Cardiac fibroblast (primary cell): ENCODE measurements at regions not wholly inside any gene's neighbourhood (a gene's known extent, or its start where the extent isn't known, plus 50 kb on each side); places are given as distances from the start of the nearest gene placed in this dataset.

ENCODE experiments used
- DNase-seq, 2 donors: peaks; one replicate each; pipeline versions ENCODE4 v3.0.0 to v3.0.0-alpha.2; 2010; ENCODE audit warnings: low read depth in 2 of 2
- H3K4me3 ChIP-seq, 2 donors: replicated peaks in 1 of 2; 1 replicate in 1 of 2; 2 replicates in 1 of 2; pipeline ENCODE4 v1.5.1; 2011; ENCODE audit warnings: low read depth in 2 of 2, low read length in 2 of 2, mild to moderate bottlenecking in 2 of 2, moderate library complexity in 1 of 2
- TF ChIP-seq, protein P1 (sequence below): IDR thresholded peaks from one replicate; pipeline ENCODE4 v1.5.1; 2011; ENCODE audit warnings: low read depth, mild to moderate bottlenecking, low read length, inconsistent platforms

DNA sequence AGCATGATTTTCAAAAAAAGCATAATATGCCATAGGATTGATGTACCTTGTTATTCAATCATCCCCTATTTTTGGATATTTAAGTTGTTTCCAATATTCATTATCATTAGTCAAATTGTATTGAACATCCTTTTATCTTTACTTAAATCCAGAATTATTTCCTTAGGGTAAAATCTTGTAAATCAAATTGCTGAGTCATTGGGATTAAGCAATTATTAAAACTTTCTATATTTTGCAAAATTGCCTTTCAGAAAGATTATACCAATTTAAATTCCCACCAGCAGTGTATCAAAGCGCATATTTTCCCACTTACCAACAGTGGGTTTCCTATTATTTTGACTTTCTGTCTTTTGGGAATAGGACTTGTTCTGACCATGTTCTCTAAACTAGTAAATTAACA lies 159.3 kb downstream of the SS18 start:
- no peak for DNase-seq
- no peak overlapping the region for H3K4me3 ChIP-seq
- TF ChIP-seq, protein P1, sequence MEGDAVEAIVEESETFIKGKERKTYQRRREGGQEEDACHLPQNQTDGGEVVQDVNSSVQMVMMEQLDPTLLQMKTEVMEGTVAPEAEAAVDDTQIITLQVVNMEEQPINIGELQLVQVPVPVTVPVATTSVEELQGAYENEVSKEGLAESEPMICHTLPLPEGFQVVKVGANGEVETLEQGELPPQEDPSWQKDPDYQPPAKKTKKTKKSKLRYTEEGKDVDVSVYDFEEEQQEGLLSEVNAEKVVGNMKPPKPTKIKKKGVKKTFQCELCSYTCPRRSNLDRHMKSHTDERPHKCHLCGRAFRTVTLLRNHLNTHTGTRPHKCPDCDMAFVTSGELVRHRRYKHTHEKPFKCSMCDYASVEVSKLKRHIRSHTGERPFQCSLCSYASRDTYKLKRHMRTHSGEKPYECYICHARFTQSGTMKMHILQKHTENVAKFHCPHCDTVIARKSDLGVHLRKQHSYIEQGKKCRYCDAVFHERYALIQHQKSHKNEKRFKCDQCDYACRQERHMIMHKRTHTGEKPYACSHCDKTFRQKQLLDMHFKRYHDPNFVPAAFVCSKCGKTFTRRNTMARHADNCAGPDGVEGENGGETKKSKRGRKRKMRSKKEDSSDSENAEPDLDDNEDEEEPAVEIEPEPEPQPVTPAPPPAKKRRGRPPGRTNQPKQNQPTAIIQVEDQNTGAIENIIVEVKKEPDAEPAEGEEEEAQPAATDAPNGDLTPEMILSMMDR = no peak

DNA sequence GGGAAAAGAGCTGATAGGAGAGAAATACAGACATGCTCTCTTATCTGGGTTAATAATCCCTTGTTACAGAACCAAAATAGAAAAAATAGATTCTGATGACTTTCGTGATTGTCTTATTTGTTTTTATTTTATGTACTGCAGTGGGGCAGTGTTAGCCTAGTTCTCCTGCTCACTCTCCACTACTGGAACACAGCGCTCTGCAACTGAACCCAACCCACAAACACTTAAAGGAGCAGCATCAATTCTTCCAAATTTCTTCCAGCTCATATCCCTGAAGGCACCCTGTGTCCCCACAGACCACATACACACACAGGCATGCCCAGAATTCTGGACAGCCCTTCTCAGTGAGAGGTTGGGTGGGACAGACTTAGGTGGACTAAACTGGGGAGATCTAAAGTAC lies 160.6 kb downstream of the SS18 start:
- no peak for DNase-seq
- no peak overlapping the region for H3K4me3 ChIP-seq
- TF ChIP-seq, protein P1 = no peak

DNA sequence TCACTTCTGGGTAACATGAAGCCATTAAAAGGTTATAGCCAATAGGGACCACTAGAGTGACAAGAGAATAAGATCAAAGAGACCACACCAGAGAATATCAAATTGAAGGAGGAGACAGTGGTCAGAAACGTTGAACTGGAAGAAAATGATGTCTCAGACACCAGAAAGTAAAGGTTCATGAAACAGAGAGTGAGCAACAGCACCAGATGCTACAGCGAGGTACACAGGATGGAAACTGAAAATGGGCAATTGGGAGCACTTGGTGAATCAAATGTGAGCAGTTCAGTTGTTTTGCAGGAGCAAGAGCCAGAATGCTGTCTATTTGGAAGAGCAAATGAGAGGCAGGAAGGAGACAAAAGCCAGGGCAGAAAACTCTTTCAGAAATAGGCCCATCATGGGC lies 162.6 kb downstream of the SS18 start:
- no peak for DNase-seq
- TF ChIP-seq, protein P1 = no peak

DNA sequence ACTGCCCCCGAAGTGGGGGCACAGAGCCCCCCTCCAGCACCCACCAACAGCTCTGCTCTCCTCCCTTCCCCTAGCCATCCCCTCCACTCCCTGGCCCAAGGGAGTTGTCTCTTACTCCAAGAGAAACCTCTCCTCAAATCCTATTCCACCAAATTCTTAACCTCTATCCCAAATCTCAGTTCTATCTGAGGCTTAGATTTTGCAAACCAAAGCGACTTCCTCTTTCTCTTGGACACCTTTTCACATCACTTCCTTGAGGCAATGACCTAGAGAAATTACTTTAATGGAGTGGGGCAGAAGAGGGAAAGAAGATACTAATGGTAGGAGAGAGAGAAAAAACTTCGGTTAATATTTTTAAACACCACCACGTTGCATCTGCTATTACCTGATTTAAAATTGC lies 167.2 kb downstream of the SS18 start:
- H3K4me3 ChIP-seq = no peak overlapping the region
- TF ChIP-seq, protein P1 = no peak
- no peak for DNase-seq

More for the DNA sequence above, 162.6 kb downstream of the SS18 start:
- H3K4me3 ChIP-seq = no peak overlapping the region

DNA sequence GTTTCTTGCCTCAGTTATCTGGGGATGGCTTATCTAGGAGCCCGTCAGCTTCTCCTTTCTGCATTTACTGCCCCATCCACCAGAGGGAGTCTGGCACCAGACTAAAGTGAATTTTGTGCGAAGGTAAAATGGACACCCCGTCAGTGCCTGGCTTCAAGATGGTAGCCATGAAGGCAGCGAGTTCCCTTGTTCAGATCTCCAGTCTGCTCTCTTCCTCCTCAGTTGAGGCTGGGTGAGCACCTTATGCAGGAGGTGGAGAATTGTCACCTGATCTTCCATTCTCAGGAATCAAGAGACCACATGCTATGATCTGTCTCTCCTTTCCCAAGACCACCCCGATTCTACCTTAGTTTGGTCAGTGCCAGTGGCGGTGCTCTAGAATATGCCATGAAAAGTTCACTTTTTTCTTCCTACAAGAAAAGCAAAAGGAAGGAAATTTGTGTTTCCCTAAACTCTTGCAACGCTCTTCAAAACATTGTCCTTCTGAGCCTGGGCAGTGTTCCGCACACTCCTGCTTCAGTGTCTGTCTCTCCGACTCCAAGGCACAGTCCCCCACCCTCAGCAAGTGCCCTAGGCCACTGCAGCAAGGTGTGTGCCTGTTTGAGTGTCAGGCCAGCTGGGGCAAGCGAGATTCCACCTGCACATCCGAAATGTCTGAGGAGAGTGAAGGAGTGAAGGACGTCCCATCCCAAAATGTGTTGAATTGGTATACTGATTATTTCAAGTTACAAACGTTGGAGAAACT lies 168.6 kb downstream of the SS18 start:
- TF ChIP-seq, protein P1 = peak; percentile 49
- DNase-seq = peak; percentile 20 to 42
- no peak overlapping the region for H3K4me3 ChIP-seq

DNA sequence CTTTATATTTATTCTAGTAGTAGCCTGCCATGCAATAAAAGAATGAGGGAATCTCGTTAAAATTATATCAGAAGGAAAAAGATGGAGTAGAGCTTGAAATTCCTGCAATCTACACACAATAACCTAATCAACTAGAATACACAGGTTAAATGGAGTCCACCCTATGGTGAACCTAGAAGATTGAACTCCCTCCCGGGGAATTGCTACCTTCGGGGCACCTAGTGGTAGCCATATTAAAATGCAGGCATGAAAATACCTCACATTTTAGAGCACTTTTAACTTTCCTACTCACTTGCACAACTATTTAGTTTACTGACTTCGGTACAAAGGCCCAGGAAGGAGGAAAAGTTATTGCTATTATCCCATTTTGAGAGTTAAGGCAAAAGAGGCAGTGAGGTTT lies 174.5 kb downstream of the SS18 start:
- no peak overlapping the region for H3K4me3 ChIP-seq
- no peak for DNase-seq
- TF ChIP-seq, protein P1 = peak; percentile 7

DNA sequence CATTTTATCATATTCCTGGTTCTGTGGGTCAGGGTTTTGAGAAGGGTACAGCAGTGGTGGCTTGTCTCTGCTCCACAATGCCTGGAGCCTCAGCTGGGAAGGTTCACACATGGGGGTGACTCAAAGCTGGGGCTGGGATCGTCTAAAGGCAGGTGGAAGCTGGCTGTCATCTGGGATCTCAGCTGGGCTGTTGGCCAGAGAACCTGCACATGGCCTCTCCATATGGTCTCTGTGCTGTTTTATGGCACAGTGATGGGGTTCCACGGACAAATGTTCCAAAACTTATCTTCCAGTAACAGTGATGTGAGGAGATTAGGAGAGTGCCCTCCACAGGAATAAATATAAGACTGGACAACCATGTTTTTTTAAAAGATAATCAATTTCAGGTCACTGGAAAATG lies 191.4 kb downstream of the SS18 start:
- TF ChIP-seq, protein P1 = no peak
- DNase-seq = no peak
- H3K4me3 ChIP-seq = no peak overlapping the region
